NOMO-1 treated with DMSO at 0.1 percent for 48 hours (cell line): ENCODE measurements at regions not wholly inside any gene's neighbourhood (a gene's known extent, or its start where the extent isn't known, plus 50 kb on each side); places are given as distances from the start of the nearest gene placed in this dataset.
"Not testable (repeated sequence)": the region's sequence is repeated elsewhere in the genome, so short reads cannot be mapped to it uniquely, and the experiment has no call there.

Experiments used
- DNase-seq: peaks from one replicate; lab custom pipeline; 2025; ENCODE audit not compliant: unreplicated experiment; lab: John Stamatoyannopoulos, UW

DNA sequence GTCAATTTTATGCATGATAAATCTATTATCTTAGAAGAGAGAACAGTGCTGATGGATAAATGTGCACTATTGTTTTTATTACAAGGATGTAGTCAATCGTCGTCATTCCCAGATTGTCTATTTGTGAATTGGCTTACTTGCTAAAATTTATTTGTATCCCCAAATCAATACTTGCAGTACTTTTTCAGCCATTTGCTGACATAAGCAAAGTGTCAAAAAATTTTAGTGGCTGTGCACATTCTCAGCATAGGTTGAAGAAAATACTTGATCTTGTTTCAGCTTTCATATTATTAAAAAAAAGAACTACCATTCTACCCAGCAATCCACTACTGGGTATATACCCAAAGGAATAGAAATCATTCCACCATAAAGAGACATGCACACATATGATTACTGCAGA lies 477.9 kb upstream of the CA10 start:
- no peak for DNase-seq

DNA sequence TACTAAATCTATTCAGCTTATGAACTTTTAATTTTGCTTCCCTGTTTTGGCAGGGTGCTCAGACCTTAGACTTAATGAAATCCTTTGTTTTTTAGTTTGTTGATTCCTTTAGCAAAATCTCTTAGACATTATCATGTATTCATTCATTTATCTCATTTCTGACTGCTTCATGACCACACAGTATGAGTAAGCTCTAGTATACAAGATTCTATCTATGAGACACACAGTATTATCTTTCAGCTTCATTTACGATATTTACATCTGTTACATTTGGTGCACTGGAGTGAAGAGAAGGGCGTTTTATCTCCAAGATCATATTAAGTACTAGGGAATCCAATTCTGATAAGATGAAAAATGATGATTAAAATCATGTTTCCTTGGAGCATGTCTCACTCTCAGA lies 448.1 kb upstream of the CA10 start:
- no peak for DNase-seq

DNA sequence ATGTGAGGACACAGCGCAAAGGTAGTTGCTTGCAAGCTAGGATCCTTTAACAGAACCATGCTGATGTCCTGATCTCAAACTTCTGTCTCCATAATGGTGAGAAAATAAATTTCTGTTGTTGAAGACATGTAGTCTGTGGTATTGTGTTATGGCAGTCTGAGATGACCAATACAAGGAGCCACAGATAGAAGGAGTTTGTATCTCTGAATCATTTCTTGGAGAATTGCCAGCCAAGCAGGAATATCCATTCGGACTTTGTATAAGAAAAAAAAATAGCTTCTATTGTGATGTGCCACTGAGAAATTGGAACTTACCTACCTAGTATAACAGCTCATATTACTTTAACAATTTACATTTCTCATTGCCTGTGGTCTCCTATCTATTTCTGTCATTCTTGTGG lies 447.6 kb upstream of the CA10 start:
- DNase-seq = no peak

DNA sequence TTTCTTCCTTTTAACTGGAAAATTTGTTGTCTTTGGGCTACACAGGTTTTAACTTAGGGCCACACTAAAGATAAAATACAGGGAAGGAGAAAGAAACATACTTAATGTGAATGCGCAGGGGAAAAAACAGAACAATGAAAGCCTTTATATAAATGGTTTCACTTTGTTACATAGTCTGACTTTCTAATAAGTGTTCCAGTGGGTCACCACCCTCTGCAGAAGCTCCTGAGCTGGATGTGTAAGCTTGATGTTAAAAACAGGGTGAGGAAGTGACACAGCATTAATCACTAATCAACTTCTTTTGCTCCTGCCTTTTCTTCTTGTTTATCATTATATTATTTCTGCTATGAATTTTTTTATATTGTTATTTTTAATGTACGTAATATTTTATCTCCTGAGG lies 445.6 kb upstream of the CA10 start:
- DNase-seq = no peak

DNA sequence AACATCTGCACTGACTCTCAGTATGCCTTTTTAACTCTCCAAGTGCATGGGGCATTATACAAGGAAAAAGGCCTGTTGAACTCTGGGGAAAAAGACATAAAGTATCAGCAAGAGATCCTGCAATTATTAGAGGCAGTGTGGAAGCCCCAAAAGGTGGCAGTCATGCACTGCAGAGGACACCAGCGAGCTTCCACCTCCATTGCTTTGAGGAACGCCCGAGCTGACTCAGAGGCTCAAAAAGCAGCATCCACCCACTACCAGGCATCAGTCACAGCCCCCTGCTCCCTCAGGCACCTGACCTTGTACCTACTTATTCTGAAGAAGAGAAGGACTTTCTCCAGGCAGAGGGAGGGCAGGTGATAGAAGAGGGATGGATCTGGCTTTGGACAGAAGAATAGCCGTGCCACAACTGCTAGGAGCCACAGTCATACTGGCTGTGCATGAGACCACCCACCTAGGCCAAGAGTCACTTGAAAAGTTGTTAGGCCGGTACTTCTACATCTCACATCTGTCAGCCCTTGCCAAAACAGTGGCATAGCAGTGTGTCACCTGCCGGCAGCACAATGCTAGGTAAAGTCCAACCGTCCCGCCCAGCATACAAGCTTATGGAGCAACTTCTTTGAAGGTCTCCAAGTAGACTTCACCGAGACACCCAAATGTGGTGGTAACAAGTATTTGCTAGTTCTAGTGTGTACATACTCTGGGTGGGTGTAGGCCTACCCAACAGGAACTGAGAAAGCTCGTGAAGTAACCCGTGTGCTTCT lies 439.1 kb upstream of the CA10 start:
- DNase-seq = not testable (repeated sequence)

DNA sequence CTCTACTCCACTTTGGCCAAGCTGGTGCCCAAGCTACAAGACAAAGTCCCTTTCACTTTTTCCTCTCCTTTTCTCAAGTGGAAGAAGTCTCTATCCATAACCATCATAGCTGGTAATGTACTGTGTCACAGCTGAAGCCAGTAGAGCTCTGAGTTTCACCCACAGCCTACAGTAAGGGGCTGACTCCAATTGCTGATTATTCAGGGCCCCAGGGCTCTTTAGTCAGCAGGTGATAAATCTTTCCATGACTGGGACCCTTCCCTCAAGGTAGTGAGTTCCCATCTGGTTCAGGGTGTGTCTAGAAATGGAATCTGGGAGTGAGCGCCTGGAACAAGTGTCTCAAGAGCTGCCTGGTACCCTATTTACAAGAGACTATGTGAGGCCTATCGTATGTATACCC lies 436.0 kb upstream of the CA10 start:
- DNase-seq = no peak

DNA sequence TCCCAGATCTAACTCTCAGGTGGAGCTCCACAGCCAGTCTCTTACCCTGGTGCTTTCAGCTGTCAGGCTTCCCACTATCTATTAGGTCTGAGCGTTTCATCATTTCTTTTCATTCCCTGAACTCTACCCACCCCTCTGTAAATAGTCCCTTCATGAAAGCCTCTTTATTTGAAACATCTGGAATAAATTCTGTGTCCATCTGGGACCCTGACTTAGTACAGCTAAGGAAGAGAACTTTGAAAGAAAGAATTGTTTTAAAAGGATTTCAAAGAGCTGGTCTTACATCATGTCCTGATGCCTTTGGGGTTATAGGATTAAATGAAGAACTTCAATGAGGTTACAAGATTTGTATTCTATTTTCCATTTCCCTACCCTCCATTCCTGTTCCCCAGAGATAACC lies 388.5 kb upstream of the CA10 start:
- no peak for DNase-seq

DNA sequence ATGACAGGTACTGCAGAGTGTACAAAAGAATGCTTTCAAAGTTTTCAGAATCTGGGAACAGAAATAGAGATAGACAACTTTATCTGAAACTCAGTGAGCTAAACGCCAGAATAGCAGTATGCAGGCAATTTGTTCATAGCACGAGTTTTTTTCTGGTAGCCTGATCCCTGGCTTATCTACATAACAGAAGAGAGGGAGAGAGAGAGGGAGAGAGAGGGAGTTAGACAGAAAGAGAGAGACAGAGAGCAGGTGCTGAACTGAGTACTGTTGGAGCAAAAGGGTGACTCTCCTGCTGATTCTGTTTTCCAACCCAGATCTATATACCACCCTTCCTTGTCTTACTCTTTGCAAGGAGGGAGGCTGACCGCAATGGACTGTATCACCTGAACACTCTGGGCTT lies 388.0 kb upstream of the CA10 start:
- no peak for DNase-seq

DNA sequence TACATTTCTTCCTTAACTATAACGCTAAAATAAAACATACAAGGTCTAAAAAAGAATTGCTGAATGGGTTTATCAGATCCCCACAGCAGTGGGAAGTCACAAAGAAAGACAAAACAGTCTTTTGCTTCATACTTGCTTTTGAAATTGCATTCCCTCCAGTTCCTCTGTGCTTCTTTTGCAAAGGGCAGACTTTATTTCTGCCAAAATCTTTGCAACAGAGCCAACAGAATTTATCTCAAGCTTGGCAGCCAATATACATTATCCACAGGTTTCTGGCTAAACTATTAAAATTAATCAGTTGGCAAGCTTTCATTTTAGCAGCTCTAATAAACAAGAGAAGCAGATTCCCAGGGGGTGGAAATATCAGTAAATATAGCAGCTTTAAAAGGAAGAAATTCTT lies 378.9 kb upstream of the CA10 start:
- DNase-seq = no peak

DNA sequence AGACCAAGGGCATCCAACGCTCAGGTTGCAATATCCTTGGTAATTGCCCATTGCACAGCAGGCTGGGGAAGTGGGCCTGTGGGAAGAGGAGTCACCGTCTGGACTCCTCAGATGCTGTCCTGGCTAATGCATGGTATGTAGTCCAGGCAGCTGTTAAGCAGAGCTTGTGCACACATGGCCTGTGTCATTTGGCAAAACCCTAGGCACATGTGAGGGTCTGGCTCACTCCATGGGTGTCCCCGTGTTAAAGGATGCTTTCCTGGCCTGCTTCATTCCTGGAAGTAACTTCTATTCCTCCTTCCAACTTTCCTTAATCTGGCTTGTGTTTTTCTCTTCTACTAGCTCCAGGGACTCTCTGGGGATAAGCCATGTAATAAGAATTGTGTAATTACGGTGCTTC lies 378.0 kb upstream of the CA10 start:
- no peak for DNase-seq

DNA sequence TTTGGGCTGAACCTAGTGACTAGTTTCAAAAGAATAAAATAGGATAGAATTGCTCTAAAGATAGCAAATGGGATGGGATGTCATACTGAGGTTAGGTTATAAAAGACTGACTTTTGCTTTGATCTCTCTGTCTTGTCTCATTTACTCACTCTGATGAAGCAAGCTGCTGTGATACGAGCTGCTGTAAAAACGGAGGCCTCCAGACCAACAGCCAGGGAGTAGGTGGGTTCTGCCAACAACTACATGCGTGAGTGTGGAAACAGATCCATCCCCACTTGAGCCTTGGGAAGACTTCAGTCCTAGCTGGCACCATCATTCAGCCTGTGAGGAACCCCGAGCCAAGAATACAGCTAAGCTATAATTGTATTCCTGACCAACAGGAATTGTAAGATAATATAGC lies 373.9 kb upstream of the CA10 start:
- DNase-seq = no peak

DNA sequence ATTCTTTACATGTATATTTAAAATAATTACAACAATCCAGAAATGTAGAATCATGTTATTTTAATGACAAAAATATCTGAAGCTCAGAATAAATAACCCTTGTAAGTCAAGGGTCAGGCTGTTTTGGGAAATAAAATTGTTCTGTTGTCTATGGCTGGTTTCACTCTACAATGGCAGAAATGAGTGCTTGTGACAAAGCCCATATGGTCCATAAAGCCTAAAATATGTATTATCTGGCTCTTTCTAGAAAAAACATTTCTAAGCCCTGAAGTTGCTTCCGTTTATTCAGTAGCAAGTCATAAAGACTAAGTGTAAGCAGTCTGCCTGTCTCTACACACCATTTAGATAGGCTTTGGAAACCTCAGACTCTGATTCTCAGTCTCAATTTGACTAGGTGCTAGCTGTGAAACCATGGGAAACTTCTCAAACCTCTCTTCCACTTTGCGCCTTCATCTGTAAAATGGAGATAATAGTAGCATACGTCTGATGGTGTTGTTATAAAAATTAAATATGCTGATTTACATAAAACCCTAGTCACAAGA lies 365.7 kb upstream of the CA10 start:
- no peak for DNase-seq

DNA sequence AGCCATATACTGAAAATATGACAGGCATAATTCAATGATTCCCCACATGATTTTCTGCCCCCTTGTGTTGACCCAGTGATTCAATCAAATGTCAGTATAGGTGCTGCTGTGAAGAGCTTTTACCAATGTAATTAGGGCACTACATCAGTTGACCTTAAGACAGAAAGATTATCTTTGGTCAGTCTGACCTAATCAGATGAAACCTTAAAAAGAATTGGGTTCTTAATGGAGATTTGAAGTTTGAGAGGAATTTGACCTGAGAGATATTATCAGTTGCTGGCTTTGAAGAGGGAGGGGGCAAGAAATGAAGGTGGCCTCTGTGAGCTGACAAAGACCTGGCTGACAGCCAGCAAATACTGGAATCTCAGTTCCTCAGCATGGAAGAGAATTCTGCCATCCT lies 358.7 kb upstream of the CA10 start:
- no peak for DNase-seq

DNA sequence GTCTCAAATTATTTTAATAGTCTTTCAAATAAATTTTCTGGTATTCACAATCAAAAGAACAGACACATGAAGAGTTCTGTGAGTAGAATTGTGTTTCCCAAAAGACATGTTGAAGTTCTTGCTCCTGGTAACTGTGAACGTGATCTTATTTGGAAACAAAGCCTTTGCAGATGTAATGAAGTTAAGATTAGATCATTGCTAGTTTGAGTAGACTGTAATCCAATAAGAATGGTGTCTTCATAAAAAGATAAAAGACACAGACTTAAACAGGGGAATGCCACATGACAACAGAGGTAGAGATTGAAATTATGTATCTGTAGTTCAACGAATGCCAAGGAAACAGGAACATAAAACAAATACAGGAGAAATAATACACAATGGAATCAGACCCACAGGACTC lies 357.4 kb upstream of the CA10 start:
- no peak for DNase-seq

DNA sequence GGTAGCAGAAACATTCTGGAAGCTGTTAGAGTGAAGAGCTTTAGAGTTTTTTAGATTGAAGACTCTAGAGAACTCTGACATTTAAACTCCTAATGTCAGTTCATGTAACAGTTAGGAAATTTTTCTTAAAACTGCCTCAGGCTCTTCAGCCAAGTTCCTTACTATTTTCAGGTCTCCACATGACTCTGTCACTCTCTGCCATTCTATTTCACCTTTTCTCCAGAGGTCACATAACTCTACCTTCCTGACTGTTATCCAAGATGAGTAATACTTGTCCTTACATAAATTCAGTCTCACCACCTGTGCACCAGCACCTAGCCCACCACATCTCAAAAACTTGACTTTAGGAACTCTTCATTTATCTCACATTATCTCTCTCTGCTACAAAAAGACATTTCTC lies 347.1 kb upstream of the CA10 start:
- no peak for DNase-seq

DNA sequence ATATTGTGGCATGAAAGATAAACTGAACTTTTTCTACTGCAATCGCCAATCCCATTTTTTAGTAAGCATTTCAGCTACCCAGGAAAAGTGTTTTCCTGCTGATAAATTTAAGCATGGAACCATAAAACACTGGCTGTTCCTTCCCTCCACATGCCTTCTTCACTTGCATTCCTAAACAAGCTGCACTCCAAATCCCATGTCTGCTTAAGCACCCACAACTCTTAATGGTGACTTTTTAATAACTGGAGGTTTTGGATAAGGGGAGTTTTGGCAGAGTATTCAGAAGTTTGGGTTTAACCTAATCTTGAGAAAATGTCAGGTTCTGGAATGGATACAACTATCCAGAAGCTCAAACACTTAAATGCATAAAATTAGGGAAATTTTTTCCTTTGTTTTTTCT lies 345.6 kb upstream of the CA10 start:
- DNase-seq = no peak

DNA sequence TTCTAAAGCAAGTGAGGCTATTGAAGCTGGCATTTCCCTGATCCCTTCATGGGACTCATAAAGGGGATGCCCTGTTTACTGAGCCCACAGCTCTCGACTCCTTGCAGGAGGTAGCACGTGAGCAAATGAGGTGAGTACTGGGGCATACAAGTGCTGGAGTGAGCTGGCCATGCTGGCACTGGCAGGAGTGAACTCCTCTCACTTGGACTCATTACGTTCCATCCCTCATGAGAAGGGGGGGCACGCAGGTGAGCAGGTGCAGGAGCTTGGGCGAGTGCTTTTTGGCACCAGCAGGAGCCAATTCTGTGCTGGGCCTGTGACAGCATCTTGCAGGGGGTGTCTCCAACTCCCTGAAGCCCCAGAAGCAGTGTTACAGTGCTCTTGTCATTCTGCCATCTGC lies 337.1 kb upstream of the CA10 start:
- DNase-seq = no peak

DNA sequence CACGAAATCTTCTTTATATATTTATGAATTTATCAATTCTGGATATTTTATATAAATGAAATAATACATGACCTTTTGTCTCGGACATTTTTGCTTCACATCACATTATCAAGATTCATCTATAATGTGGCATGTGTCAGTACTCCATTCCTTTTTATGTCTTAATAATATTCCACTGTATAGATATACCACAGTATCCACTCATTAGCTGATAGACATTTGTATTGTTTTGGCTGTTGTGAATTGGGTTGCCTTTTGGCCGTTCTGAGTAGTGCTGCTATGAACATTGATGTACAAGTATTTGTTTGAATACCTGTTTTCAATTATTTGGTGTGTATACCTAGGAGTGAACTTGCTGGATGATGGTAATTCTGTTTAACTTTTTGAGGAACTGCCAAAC lies 323.8 kb upstream of the CA10 start:
- DNase-seq = no peak

DNA sequence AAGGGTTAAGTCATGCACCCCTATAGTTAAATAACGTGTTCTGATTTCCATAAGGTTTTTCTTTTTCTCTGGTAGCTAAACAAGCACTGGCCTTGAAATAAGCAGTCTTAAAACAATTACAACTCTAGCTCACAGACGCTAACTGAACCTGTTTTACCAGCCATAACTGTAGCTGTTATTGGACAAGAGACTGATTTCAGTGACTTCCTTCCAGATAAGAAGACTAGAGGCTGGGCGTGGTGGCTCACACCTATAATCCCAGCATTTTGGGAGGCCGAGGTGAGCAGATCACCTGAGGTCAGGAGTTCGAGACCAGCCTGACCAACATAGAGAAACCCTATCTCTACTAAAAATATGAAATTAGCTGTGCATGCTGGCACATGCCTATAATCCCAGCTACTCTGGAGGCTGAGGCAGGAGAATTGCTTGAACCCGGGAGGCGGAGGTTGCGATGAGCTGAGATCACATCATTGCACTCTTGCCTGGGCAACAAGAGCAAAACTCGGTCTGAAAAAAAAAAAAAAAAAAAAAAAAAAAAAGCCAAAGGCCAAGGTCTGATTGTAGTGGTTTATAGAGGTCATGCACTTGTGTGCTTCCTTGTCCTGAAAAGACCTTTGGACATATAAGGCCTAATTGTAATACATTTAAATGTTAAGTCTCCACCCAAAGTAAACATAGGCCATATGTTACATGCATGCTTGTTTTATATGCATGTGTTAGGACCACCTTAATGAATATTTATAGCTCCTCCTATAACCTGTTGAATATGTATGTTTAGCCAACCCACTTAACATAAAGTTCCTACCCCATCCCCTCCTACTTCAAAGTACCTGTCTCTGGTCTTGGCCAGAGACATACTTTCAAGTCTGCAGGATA lies 319.5 kb upstream of the CA10 start:
- DNase-seq = no peak

DNA sequence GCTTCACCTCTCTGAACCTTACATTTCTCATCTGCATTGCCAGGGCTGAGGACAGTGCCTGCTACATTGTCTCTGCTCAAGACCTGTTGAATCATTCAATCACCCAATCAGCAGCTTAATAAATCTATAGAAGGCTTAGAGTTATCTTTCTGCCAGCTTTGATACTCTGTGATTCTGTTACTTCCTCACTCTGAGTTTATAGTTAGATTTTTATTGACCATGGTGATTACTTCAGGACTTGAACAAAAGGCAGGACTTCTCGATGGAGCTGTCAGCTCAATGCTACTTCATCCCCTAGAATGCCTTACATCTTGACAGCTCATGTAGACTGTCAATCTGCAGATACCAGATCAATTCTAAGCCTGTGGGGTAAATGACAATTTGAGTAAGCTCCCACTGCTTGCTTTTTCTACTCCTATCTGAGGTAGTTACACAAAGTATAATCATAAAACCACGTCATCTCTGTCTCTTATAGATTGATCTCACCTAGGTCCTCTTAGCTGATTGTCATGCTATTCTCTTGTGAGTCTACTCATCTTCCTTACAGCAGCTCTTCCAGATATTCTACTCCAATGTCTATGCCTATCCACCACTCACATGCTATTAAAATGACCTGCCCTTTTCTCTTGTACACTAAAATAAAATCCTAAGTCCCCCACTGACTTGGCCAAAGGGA lies 318.3 kb upstream of the CA10 start:
- no peak for DNase-seq

DNA sequence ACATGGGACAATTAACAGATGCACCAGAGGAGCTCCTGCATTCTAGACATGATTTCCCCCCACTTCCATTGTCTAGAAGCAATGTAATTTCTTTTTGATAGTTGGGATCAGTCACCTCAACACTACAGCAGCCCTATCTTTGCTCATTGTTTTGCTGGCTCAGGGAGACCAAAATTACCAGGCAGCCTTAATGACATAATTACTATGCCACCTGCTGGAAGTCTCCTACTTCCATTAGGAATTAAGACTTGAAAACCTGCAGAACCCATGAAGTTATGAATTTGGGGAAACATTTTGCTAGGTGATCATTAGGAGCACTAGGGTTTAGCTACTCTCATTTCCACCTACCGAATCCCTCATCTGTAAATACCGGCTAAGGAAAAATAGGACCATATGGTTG lies 312.0 kb upstream of the CA10 start:
- DNase-seq = no peak

DNA sequence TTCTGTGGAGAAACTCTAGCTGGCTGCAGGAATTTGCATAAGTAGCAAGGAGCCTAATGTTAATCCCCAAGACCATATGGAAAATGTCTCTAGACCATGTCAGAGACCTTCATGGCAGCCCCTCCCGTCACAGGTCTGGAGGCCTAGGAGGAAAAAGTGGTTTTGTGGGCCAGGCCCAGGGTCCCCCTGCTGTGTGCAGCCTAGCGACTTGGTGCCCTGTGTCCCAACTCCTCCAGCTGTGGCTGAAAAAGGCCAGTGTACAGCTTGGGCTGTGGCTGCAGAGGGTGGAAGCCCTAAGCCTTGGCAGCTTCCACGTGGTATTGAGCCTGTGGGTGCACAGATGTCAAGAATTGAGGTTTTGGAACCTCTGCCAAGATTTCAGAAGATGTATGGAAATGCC lies 306.9 kb upstream of the CA10 start:
- DNase-seq = no peak
